Neural progenitor cell (in vitro differentiated cells): ENCODE measurements at regions not wholly inside any gene's neighbourhood (a gene's known extent, or its start where the extent isn't known, plus 50 kb on each side); places are given as distances from the start of the nearest gene placed in this dataset.

ENCODE experiments used
- CTCF ChIP-seq: fragments of 200-600 bp; sonication (generic); IDR thresholded peaks from 2 replicates; pipeline ENCODE4 v1.5.1; 2017; ENCODE audit warnings: antibody characterized with exemption, mild to moderate bottlenecking
- EZH2 ChIP-seq: fragments of 200-600 bp; sonication (generic); IDR thresholded peaks from 2 replicates; pipeline ENCODE4 v1.6.1; 2017; ENCODE audit warnings: antibody characterized with exemption, mild to moderate bottlenecking, moderate library complexity
- EZH2phosphoT487 ChIP-seq: fragments of 200-600 bp; sonication (generic); IDR thresholded peaks from 2 replicates; pipeline ENCODE4 v1.6.1; 2017; ENCODE audit warnings: antibody characterized with exemption

GRCh38 chr13:50592412-50593155 is 250.9 kb downstream of the DLEU7 start:
- no peak for TF ChIP-seq CTCF
- no peak for TF ChIP-seq EZH2
- no peak for TF ChIP-seq EZH2phosphoT487
